ENCODE measurements at regions not wholly inside any gene's neighbourhood (a gene's known extent, or its start where the extent isn't known, plus 50 kb on each side); places are given as distances from the start of the nearest gene placed in this dataset.

GRCh38 chr16:31708348-31708747 is 165.3 kb upstream of the ZNF267 start:
- no peaks in the 10 kb centered on the region for H3K27me3 ChIP-seq (replicated peaks in 1 of 4; ENCODE audit: control extremely low read depth in 1 of 4, control insufficient read depth in 3 of 4, insufficient read depth in 4 of 4, low read length in 3 of 4)
- peaks cover 3 to 4% of the 10 kb centered on the region in 2 donors for H3K4me1 ChIP-seq (ENCODE audit: control insufficient read depth in 2 of 2, insufficient read depth in 2 of 2, low read length in 2 of 2)
- H2AFZ ChIP-seq (ENCODE audit: insufficient read depth, low read depth, low read length, poor library complexity, severe bottlenecking): no peak overlapping the region
- Mint-ChIP-seq H3K27ac (no peak overlapping the region), H3K27me3 (no peaks in the 10 kb centered on the region), H3K9me3 (ENCODE audit: insufficient read depth) (no peaks in the 10 kb centered on the region), H3K4me3 (no peak overlapping the region), H3K4me1 (peaks cover 5% of the 10 kb centered on the region)
- H3K36me3 ChIP-seq (replicated peaks in 1 of 2; ENCODE audit: control extremely low read depth in 1 of 2, control insufficient read depth in 1 of 2, extremely low read depth in 1 of 2, insufficient read depth in 2 of 2, low read length in 1 of 2): peaks cover 0 to 60% of the 10 kb centered on the region in 2 experiments
- peaks cover 16% of the 10 kb centered on the region for H4K20me1 ChIP-seq (ENCODE audit: control insufficient read depth, insufficient read depth, low read length, poor library complexity, severe bottlenecking)
- TF ChIP-seq, protein P1, sequence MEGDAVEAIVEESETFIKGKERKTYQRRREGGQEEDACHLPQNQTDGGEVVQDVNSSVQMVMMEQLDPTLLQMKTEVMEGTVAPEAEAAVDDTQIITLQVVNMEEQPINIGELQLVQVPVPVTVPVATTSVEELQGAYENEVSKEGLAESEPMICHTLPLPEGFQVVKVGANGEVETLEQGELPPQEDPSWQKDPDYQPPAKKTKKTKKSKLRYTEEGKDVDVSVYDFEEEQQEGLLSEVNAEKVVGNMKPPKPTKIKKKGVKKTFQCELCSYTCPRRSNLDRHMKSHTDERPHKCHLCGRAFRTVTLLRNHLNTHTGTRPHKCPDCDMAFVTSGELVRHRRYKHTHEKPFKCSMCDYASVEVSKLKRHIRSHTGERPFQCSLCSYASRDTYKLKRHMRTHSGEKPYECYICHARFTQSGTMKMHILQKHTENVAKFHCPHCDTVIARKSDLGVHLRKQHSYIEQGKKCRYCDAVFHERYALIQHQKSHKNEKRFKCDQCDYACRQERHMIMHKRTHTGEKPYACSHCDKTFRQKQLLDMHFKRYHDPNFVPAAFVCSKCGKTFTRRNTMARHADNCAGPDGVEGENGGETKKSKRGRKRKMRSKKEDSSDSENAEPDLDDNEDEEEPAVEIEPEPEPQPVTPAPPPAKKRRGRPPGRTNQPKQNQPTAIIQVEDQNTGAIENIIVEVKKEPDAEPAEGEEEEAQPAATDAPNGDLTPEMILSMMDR (IDR thresholded peaks at IDR 0.05): no peak
- no peak for TF ChIP-seq EZH2 (IDR thresholded peaks at IDR 0.05; ENCODE audit: borderline replicate concordance, insufficient read depth, low read depth, low read length, poor library complexity, severe bottlenecking)
- WGBS (ENCODE audit: insufficient coverage): 90% methylated on average over 5 of the region's 8 CpGs
- H3K79me2 ChIP-seq (ENCODE audit: control insufficient read depth, insufficient read depth, low read length): peaks cover 5% of the 10 kb centered on the region
- H3K9ac ChIP-seq (ENCODE audit: low read length): no peak overlapping the region
- intact Hi-C loops (cut with micrococcal nuclease): no loop called here
- H3K4me3 ChIP-seq (ENCODE audit: control extremely low read depth in 1 of 5, extremely low read depth in 1 of 5, insufficient read depth in 1 of 5, low read depth in 2 of 5, low read length in 4 of 5): no peak overlapping the region
- no peaks in the 10 kb centered on the region for H3K9me3 ChIP-seq (ENCODE audit: control extremely low read depth in 1 of 3, control insufficient read depth in 2 of 3, insufficient read depth in 1 of 3, low read length in 2 of 3)
- DNase-seq (no peak), ATAC-seq (ENCODE audit: low read depth) (no peak)
- H3K27ac ChIP-seq (ENCODE audit: low read length in 2 of 2): no peak overlapping the region
- no peak overlapping the region for H3K4me2 ChIP-seq (replicated peaks; ENCODE audit: low read depth, low read length, poor library complexity, severe bottlenecking)
- CTCF ChIA-PET: interaction anchor here (0.7 kb wide), 1 partner anchor 56 kb away, joined by 3 read pairs; no protein-coding TSS in a partner anchor
- POLR2A ChIA-PET: no interaction called here

DNA sequence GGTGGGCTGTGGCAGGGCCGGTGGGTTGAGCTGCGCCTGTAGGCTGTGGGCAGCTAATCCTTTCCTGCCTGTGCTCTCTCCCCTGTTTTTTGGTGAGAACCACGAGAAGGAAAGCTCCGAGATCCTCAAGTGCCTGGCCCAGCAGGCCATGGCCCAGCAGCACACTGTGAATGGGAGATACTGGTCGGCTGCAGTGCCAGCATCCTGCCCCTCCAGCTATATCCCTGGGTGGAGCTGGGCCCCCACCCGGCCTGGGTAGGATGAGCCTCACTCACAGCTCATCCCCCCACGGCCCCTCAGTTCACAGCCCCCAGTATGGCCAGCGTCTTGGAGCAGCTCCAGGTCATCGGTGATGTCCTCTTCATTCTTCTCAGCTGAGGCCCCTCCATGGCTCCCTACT is 164.4 kb upstream of the ZNF267 start:
- Histone ChIP-seq H3K79me2 (ENCODE audit: control insufficient read depth, insufficient read depth, low read length) (peaks cover 11% of the 10 kb centered on the region), H3K4me2 (replicated peaks; ENCODE audit: low read depth, low read length, poor library complexity, severe bottlenecking) (no peak overlapping the region), H3K4me3 (ENCODE audit: control extremely low read depth in 1 of 5, extremely low read depth in 1 of 5, insufficient read depth in 1 of 5, low read depth in 2 of 5, low read length in 4 of 5) (no peak overlapping the region), H2AFZ (ENCODE audit: insufficient read depth, low read depth, low read length, poor library complexity, severe bottlenecking) (no peak overlapping the region), H3K27ac (ENCODE audit: low read length in 2 of 2) (no peak overlapping the region), H3K4me1 (ENCODE audit: control insufficient read depth in 2 of 2, insufficient read depth in 2 of 2, low read length in 2 of 2) (peaks cover 7% of the 10 kb centered on the region in 2 donors), H3K9me3 (ENCODE audit: control extremely low read depth in 1 of 3, control insufficient read depth in 2 of 3, insufficient read depth in 1 of 3, low read length in 2 of 3) (no peaks in the 10 kb centered on the region), H3K36me3 (replicated peaks in 1 of 2; ENCODE audit: control extremely low read depth in 1 of 2, control insufficient read depth in 1 of 2, extremely low read depth in 1 of 2, insufficient read depth in 2 of 2, low read length in 1 of 2) (peaks cover 0 to 51% of the 10 kb centered on the region in 2 experiments), H3K27me3 (replicated peaks in 1 of 4; ENCODE audit: control extremely low read depth in 1 of 4, control insufficient read depth in 3 of 4, insufficient read depth in 4 of 4, low read length in 3 of 4) (no peaks in the 10 kb centered on the region), H3K9ac (ENCODE audit: low read length) (no peak overlapping the region), H4K20me1 (ENCODE audit: control insufficient read depth, insufficient read depth, low read length, poor library complexity, severe bottlenecking) (peaks cover 8% of the 10 kb centered on the region)
- ChIA-PET POLR2A (no interaction called here), CTCF (no interaction called here)
- no peak overlapping the region for H3K4me3 Mint-ChIP-seq
- DNase-seq (no peak), ATAC-seq (ENCODE audit: low read depth) (no peak)
- no peaks in the 10 kb centered on the region for H3K9me3 Mint-ChIP-seq (ENCODE audit: insufficient read depth)
- H3K27me3 Mint-ChIP-seq: no peaks in the 10 kb centered on the region
- 97% methylated on average over 7 of the region's 9 CpGs for WGBS (ENCODE audit: insufficient coverage)
- TF ChIP-seq EZH2 (IDR thresholded peaks at IDR 0.05; ENCODE audit: borderline replicate concordance, insufficient read depth, low read depth, low read length, poor library complexity, severe bottlenecking): no peak
- TF ChIP-seq, protein P1 (IDR thresholded peaks at IDR 0.05): no peak
- intact Hi-C loops (cut with micrococcal nuclease): no loop called here
- no peak overlapping the region for H3K27ac Mint-ChIP-seq
- H3K4me1 Mint-ChIP-seq: peaks cover 11% of the 10 kb centered on the region
